K562 (cell line): ENCODE measurements at regions not wholly inside any gene's neighbourhood (a gene's known extent, or its start where the extent isn't known, plus 50 kb on each side); places are given as distances from the start of the nearest gene placed in this dataset.

Experiments
- CTCF ChIP-seq, 3 experiments: IDR thresholded peaks in 2 of 3; conservative IDR thresholded peaks in 1 of 3; 2 replicates each; pipeline ENCODE4 v1.5.1; 2011 to 2012; ENCODE audit warnings: low read length in 3 of 3, mild to moderate bottlenecking in 3 of 3, control low read depth in 2 of 3, improper control_type of control experiment in 1 of 3, inconsistent platforms in 1 of 3, low read depth in 1 of 3, mixed read lengths in 1 of 3, moderate library complexity in 1 of 3; ENCODE audit not compliant: insufficient read depth in 2 of 3
- FOXA1 ChIP-seq: fragments of 450-650 bp; IDR thresholded peaks from 2 replicates; pipeline ENCODE4 v1.6.1; 2016; ENCODE audit warnings: mild to moderate bottlenecking, borderline replicate concordance
- HDAC1 ChIP-seq, 2 experiments: fragments of 450-650 bp; IDR thresholded peaks; 2 replicates each; pipeline ENCODE4 v1.6.1; 2016 to 2017; ENCODE audit warnings: inconsistent platforms in 1 of 2, mild to moderate bottlenecking in 1 of 2, moderate library complexity in 1 of 2
- HDGF ChIP-seq: fragments of 450-650 bp; IDR thresholded peaks from 2 replicates; pipeline ENCODE4 v1.6.1; 2016
- PCBP2 ChIP-seq: fragments of 200-400 bp; formaldehyde crosslinking; IDR thresholded peaks from 2 replicates; pipeline ENCODE4 v1.6.1; 2018; ENCODE audit warnings: low read length, low read depth, mild to moderate bottlenecking, moderate library complexity; ENCODE audit not compliant: poor library complexity, severe bottlenecking
- PTBP1 ChIP-seq: fragments of 200-400 bp; formaldehyde crosslinking; IDR thresholded peaks from 2 replicates; pipeline ENCODE4 v1.6.1; 2017; ENCODE audit warnings: low read depth, low read length
- SMAD4 ChIP-seq: fragments of 250-450 bp; sonication (Bioruptor Pico); conservative IDR thresholded peaks from 2 replicates; pipeline ENCODE4 v1.8.0; 2021; ENCODE audit warnings: inconsistent platforms, mild to moderate bottlenecking, moderate library complexity
- SPI1 ChIP-seq: IDR thresholded peaks from 2 replicates; pipeline ENCODE4 v1.6.1; 2011; ENCODE audit warnings: low read depth, low read length, control low read depth, borderline replicate concordance
- XRCC5 ChIP-seq: fragments of 200-400 bp; formaldehyde crosslinking; IDR thresholded peaks from 2 replicates; pipeline ENCODE4 v1.6.1; 2017; ENCODE audit warnings: low read depth, mild to moderate bottlenecking, low read length
- ZBED1 ChIP-seq: IDR thresholded peaks from 2 replicates; pipeline ENCODE4 v1.6.1; 2014
- ZNF263 ChIP-seq: sonication (generic); formaldehyde crosslinking; IDR thresholded peaks from 2 replicates; pipeline ENCODE4 v1.8.0; 2022; ENCODE audit warnings: mild to moderate bottlenecking, missing genetic modification reagents, borderline replicate concordance
- ZNF507 ChIP-seq: conservative IDR thresholded peaks from 2 replicates; pipeline ENCODE4 v1.6.1; 2017; ENCODE audit warnings: missing genetic modification characterization, missing compliant biosample characterization
- ZSCAN29 ChIP-seq: fragments of 450-650 bp; IDR thresholded peaks from 2 replicates; pipeline ENCODE4 v1.6.1; 2017

- no peak for TF ChIP-seq SPI1
- TF ChIP-seq ZSCAN29: no peak
- no peak for TF ChIP-seq FOXA1
- TF ChIP-seq PCBP2: no peak
- no peak for TF ChIP-seq XRCC5
- TF ChIP-seq HDGF: no peak
- TF ChIP-seq ZNF507 (tag): no peak
- no peak for TF ChIP-seq PTBP1
- no peak for TF ChIP-seq CTCF (IDR thresholded peaks at IDR 0.05 in 2 of 3, conservative IDR thresholded peaks at IDR 0.05 in 1 of 3; ENCODE audit: insufficient read depth in 2 of 3, low read depth in 1 of 3, low read length in 3 of 3)
- no peak for TF ChIP-seq HDAC1 (IDR thresholded peaks at IDR 0.05)
- no peak for TF ChIP-seq SMAD4 (CRISPR knock-in tag)
- no peak for TF ChIP-seq ZNF263 (CRISPR knock-in tag)
- TF ChIP-seq ZBED1: no peak
Observed at GRCh38 chr3:14281053-14281452, 102.4 kb downstream of the LSM3 start.
